Testis (tissue), 2 donors: ENCODE measurements at regions not wholly inside any gene's neighbourhood (a gene's known extent, or its start where the extent isn't known, plus 50 kb on each side); places are given as distances from the start of the nearest gene placed in this dataset.

Experiments
- POLR2A ChIP-seq: fragments of 450-650 bp; IDR thresholded peaks from one replicate; pipeline ENCODE4 v1.6.1; 2017; ENCODE audit warnings: antibody characterized with exemption, mild to moderate bottlenecking, moderate library complexity
- TF ChIP-seq, protein P1 (sequence below), 3 experiments: fragments of 450-650 bp in 2 of 3; fragments of 200-600 bp in 1 of 3; sonication (generic) in 1 of 3; IDR thresholded peaks; one replicate each; pipeline ENCODE4 v1.5.1; 2016 to 2019; ENCODE audit warnings: antibody characterized with exemption in 3 of 3, mild to moderate bottlenecking in 2 of 3, moderate library complexity in 1 of 3

DNA sequence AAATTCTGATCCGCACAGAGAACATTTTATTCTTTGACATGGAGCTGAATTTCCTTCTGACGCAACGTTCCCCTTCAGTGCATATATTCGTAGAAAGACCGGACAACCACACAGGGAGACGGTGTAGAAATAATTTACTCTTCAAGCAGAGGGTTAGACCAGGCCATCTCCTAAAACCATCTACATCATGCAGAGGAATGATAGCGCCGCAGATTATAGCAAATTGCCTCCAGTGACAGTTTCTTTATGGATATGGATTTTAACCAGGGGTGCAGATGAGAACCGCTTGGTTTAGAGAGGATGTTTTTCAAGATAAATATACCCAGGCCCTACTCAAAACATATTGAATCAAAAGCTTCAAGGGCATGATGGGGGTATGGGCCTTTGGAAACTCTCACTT lies 759.3 kb upstream of the AUTS2 start:
- TF ChIP-seq, protein P1, sequence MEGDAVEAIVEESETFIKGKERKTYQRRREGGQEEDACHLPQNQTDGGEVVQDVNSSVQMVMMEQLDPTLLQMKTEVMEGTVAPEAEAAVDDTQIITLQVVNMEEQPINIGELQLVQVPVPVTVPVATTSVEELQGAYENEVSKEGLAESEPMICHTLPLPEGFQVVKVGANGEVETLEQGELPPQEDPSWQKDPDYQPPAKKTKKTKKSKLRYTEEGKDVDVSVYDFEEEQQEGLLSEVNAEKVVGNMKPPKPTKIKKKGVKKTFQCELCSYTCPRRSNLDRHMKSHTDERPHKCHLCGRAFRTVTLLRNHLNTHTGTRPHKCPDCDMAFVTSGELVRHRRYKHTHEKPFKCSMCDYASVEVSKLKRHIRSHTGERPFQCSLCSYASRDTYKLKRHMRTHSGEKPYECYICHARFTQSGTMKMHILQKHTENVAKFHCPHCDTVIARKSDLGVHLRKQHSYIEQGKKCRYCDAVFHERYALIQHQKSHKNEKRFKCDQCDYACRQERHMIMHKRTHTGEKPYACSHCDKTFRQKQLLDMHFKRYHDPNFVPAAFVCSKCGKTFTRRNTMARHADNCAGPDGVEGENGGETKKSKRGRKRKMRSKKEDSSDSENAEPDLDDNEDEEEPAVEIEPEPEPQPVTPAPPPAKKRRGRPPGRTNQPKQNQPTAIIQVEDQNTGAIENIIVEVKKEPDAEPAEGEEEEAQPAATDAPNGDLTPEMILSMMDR (IDR thresholded peaks at IDR 0.05), result no peak
- TF ChIP-seq POLR2A, result no peak
